AML-193 (cell line): ENCODE measurements at regions not wholly inside any gene's neighbourhood (a gene's known extent, or its start where the extent isn't known, plus 50 kb on each side); places are given as distances from the start of the nearest gene placed in this dataset.
"Not testable (repeated sequence)": the region's sequence is repeated elsewhere in the genome, so short reads cannot be mapped to it uniquely, and the experiment has no call there.

Experiments
- DNase-seq, 2 experiments: peaks; one replicate each; lab custom pipeline; 2025; lab: John Stamatoyannopoulos, UW

GRCh38 chr4:187065396-187065795, 341.7 kb upstream of the FAT1 start:
- no peak for DNase-seq

GRCh38 chr4:187065806-187066205, 342.1 kb upstream of the FAT1 start:
- no peak for DNase-seq

- no peak for DNase-seq
These were observed 345.7 kb upstream of the FAT1 start for GRCh38 chr4:187069398-187069797.

GRCh38 chr4:187070158-187070557, 346.5 kb upstream of the FAT1 start:
- DNase-seq, result no peak

- DNase-seq, result no peak
These were observed 347.1 kb upstream of the FAT1 start for GRCh38 chr4:187070740-187071139.

- DNase-seq, result no peak
These were observed 348.4 kb upstream of the FAT1 start for GRCh38 chr4:187071946-187072600.

- no peak for DNase-seq
These were observed 350.2 kb upstream of the FAT1 start for GRCh38 chr4:187073820-187074219.

- no peak for DNase-seq
These were observed 351.9 kb upstream of the FAT1 start for GRCh38 chr4:187075514-187075913.

- no peak for DNase-seq
These were observed 354.2 kb upstream of the FAT1 start for GRCh38 chr4:187077744-187078401.

GRCh38 chr4:187084701-187085100, 361.0 kb upstream of the FAT1 start:
- DNase-seq, result no peak

GRCh38 chr4:187085339-187085738, 361.7 kb upstream of the FAT1 start:
- no peak for DNase-seq

GRCh38 chr4:187086151-187086550, 362.5 kb upstream of the FAT1 start:
- no peak for DNase-seq

GRCh38 chr4:187088070-187088799, 364.6 kb upstream of the FAT1 start:
- no peak for DNase-seq

- no peak for DNase-seq
These were observed 366.7 kb upstream of the FAT1 start for GRCh38 chr4:187090401-187090800.

GRCh38 chr4:187090832-187091231, 367.2 kb upstream of the FAT1 start:
- DNase-seq, result not testable (repeated sequence)

- no peak for DNase-seq
These were observed 370.5 kb upstream of the FAT1 start for GRCh38 chr4:187094144-187094543.

- DNase-seq, result no peak
These were observed 374.8 kb upstream of the FAT1 start for GRCh38 chr4:187098429-187098828.

- no peak for DNase-seq
These were observed 379.7 kb upstream of the FAT1 start for GRCh38 chr4:187103351-187103750.

GRCh38 chr4:187108845-187109244, 385.2 kb upstream of the FAT1 start:
- DNase-seq, result no peak

- DNase-seq, result no peak
These were observed 386.0 kb upstream of the FAT1 start for GRCh38 chr4:187109636-187110035.

GRCh38 chr4:187118166-187118565, 394.5 kb upstream of the FAT1 start:
- DNase-seq, result no peak

GRCh38 chr4:187118602-187119120, 395.0 kb upstream of the FAT1 start:
- no peak for DNase-seq

GRCh38 chr4:187124331-187124730, 400.7 kb upstream of the FAT1 start:
- no peak for DNase-seq
